HepG2 (cell line): ENCODE measurements at regions not wholly inside any gene's neighbourhood (a gene's known extent, or its start where the extent isn't known, plus 50 kb on each side); places are given as distances from the start of the nearest gene placed in this dataset.

Experiments used
- ATAC-seq: fragments of 200-7000 bp; cut with Tn5 transposase; 3 replicates; pipeline ENCODE4 v1.9.1; 2020; ENCODE audit warnings: mild to moderate bottlenecking, moderate library complexity
- BruUV-seq: library from RNA; stranded (reverse); fragments of 400-500 nt; replicated peaks from 2 replicates; lab custom pipeline; 2021; lab: Mats Ljungman, UMichigan
- CTCF ChIA-PET: fragments of 300-600 bp; formaldehyde crosslinking; extraction: SDS; loops from one replicate; lab custom pipeline; 2021; ENCODE audit warnings: low total read pairs, inconsistent platforms, low intra/inter-chr PET ratio; lab: Yijun Ruan, JAX
- POLR2A ChIA-PET: fragments of 350-600 bp; sonication (Branson Sonifier 250); formaldehyde crosslinking; loops from one replicate; lab custom pipeline; 2020; ENCODE audit warnings: antibody characterized with exemption, inconsistent platforms; lab: Yijun Ruan, JAX
- DNase-seq: peaks from one replicate; pipeline ENCODE4 v3.0.0-alpha.2; 2015; ENCODE audit warnings: low spot score
- FAIRE-seq: peaks from 3 replicates; lab custom pipeline; 2011; peaks lifted over from hg19 to GRCh38; lab: Jason Lieb, UNC
- H2AFZ ChIP-seq: one replicate; pipeline ENCODE4 v1.6.1; 2011; ENCODE audit warnings: low read length, inconsistent platforms
- H3K27ac ChIP-seq: fragments of 300-600 bp; 3 replicates; pipeline ENCODE4 v1.8.0; 2011; ENCODE audit warnings: mixed run types, mild to moderate bottlenecking, mixed read lengths, low read length, inconsistent platforms; ENCODE audit not compliant: insufficient read depth; ENCODE audit errors: extremely low read length
- H3K27me3 ChIP-seq, 2 experiments: fragments of 200-600 bp in 1 of 2; 2 replicates in 1 of 2; 3 replicates in 1 of 2; pipeline versions ENCODE4 v1.6.0 to v1.8.0; 2011; ENCODE audit warnings: low read length in 2 of 2, mild to moderate bottlenecking in 2 of 2, moderate library complexity in 2 of 2, inconsistent platforms in 1 of 2; ENCODE audit not compliant: insufficient read depth in 2 of 2, control insufficient read depth in 1 of 2
- H3K36me3 ChIP-seq, 2 experiments: fragments of 200-600 bp in 1 of 2; replicated peaks in 1 of 2; 2 replicates in 1 of 2; 3 replicates in 1 of 2; pipeline versions ENCODE4 v1.5.1 to v1.8.0; 2011; ENCODE audit warnings: low read length in 2 of 2, inconsistent platforms in 1 of 2; ENCODE audit not compliant: insufficient read depth in 2 of 2, control insufficient read depth in 1 of 2
- H3K4me1 ChIP-seq: 2 replicates; pipeline ENCODE4 v1.5.1; 2012; ENCODE audit warnings: low read length, inconsistent platforms; ENCODE audit not compliant: insufficient read depth
- H3K4me2 ChIP-seq: 2 replicates; pipeline ENCODE4 v1.6.0; 2011; ENCODE audit warnings: low read depth, low read length, inconsistent platforms
- H3K4me3 ChIP-seq, 3 experiments: fragments of 200-600 bp in 1 of 3; sonication (generic), shearing (Covaris generic) in 1 of 3; replicated peaks in 1 of 3; 2 replicates each; pipeline ENCODE4 v1.5.1; 2011 to 2016; ENCODE audit warnings: low read length in 3 of 3, inconsistent platforms in 2 of 3, low read depth in 2 of 3, mild to moderate bottlenecking in 2 of 3, control low read depth in 1 of 3, mixed read lengths in 1 of 3; ENCODE audit not compliant: insufficient read depth in 1 of 3
- H3K79me2 ChIP-seq: one replicate; pipeline ENCODE4 v1.6.1; 2011; ENCODE audit warnings: low read length, inconsistent platforms; ENCODE audit not compliant: insufficient read depth
- H3K9ac ChIP-seq: 2 replicates; pipeline ENCODE4 v1.6.0; 2011; ENCODE audit warnings: mild to moderate bottlenecking, low read depth, low read length, inconsistent platforms; ENCODE audit not compliant: insufficient read depth
- H3K9me3 ChIP-seq: 2 replicates; pipeline ENCODE4 v1.5.1; 2012; ENCODE audit warnings: mild to moderate bottlenecking, low read length
- H4K20me1 ChIP-seq: 2 replicates; pipeline ENCODE4 v1.6.0; 2011; ENCODE audit warnings: inconsistent platforms, mild to moderate bottlenecking, low read length, moderate library complexity; ENCODE audit not compliant: insufficient read depth
- AGO2 ChIP-seq: fragments of 200-400 bp; formaldehyde crosslinking; optimal IDR thresholded peaks from 2 replicates; pipeline ENCODE3; 2017; ENCODE audit warnings: mild to moderate bottlenecking, low read depth, low read length, moderate library complexity
- ATF4 ChIP-seq, 2 experiments: fragments of 450-650 bp in 1 of 2; sonication (generic) in 1 of 2; formaldehyde crosslinking; IDR thresholded peaks; 2 replicates each; pipeline versions ENCODE4 v1.5.0 to v1.8.0; 2020 to 2022; ENCODE audit warnings: mild to moderate bottlenecking in 1 of 2, missing genetic modification reagents in 1 of 2
- DPF2 ChIP-seq: sonication (generic); formaldehyde crosslinking; IDR thresholded peaks from 2 replicates; pipeline ENCODE4 v1.4.0; 2020; ENCODE audit warnings: mild to moderate bottlenecking, low read depth, missing genetic modification reagents, borderline replicate concordance
- HINFP ChIP-seq: sonication (generic); formaldehyde crosslinking; IDR thresholded peaks from 2 replicates; pipeline ENCODE4 v1.4.0; 2020; ENCODE audit warnings: low read depth, mild to moderate bottlenecking, missing genetic modification reagents
- KMT2A ChIP-seq: sonication (generic); formaldehyde crosslinking; IDR thresholded peaks from 2 replicates; pipeline ENCODE4 v1.4.0; 2020; ENCODE audit warnings: missing genetic modification reagents
- MAFK ChIP-seq, 2 experiments: IDR thresholded peaks in 1 of 2; conservative IDR thresholded peaks in 1 of 2; 2 replicates each; pipeline ENCODE4 v1.6.1; 2011; ENCODE audit warnings: improper control_type of control experiment in 2 of 2, low read length in 2 of 2
- MBNL3 ChIP-seq: fragments of 250-450 bp; sonication (Bioruptor Pico); conservative IDR thresholded peaks from 2 replicates; pipeline ENCODE4 v1.8.0; 2022; ENCODE audit warnings: mild to moderate bottlenecking, inconsistent platforms
- NFKBIZ ChIP-seq: IDR thresholded peaks from 2 replicates; pipeline ENCODE4 v1.6.1; 2018; ENCODE audit warnings: missing genetic modification reagents, missing compliant biosample characterization
- POLR2AphosphoS2 ChIP-seq: IDR thresholded peaks from 2 replicates; pipeline ENCODE4 v1.6.1; 2011; ENCODE audit warnings: low read depth, low read length, improper control_type of control experiment
- RAD51 ChIP-seq: fragments of 450-650 bp; IDR thresholded peaks from 2 replicates; pipeline ENCODE4 v1.6.1; 2016; ENCODE audit warnings: borderline replicate concordance
- RFX5 ChIP-seq: IDR thresholded peaks from 2 replicates; pipeline ENCODE4 v1.6.1; 2011; ENCODE audit warnings: low read depth, low read length, improper control_type of control experiment
- RFXANK ChIP-seq: IDR thresholded peaks from 2 replicates; pipeline ENCODE4 v1.6.1; 2016
- RFXAP ChIP-seq: sonication (generic); formaldehyde crosslinking; IDR thresholded peaks from 2 replicates; pipeline ENCODE4 v1.4.0; 2020; ENCODE audit warnings: missing genetic modification reagents, borderline replicate concordance
- TOPORS ChIP-seq: sonication (generic); formaldehyde crosslinking; IDR thresholded peaks from 2 replicates; pipeline ENCODE4 v1.8.0; 2023; ENCODE audit warnings: mild to moderate bottlenecking, missing genetic modification reagents
- XRCC5 ChIP-seq: fragments of 200-400 bp; formaldehyde crosslinking; optimal IDR thresholded peaks from 2 replicates; pipeline ENCODE3; 2017; ENCODE audit warnings: mild to moderate bottlenecking, low read length
- ZNF264 ChIP-seq: sonication (generic); formaldehyde crosslinking; IDR thresholded peaks from 2 replicates; pipeline ENCODE4 v1.4.0; 2020; ENCODE audit warnings: missing genetic modification reagents
- ZNF331 ChIP-seq: sonication (generic); formaldehyde crosslinking; IDR thresholded peaks from 2 replicates; pipeline ENCODE4 v1.4.0; 2020; ENCODE audit warnings: missing genetic modification reagents
- ZNF460 ChIP-seq: sonication (generic); formaldehyde crosslinking; IDR thresholded peaks from 2 replicates; pipeline ENCODE4 v1.5.1; 2020; ENCODE audit warnings: missing genetic modification reagents, mild to moderate bottlenecking, borderline replicate concordance
- ZNF501 ChIP-seq: sonication (generic); formaldehyde crosslinking; IDR thresholded peaks from 2 replicates; pipeline ENCODE4 v1.5.1; 2020; ENCODE audit warnings: mild to moderate bottlenecking, moderate library complexity, missing genetic modification reagents
- ZNF780A ChIP-seq: sonication (generic); formaldehyde crosslinking; IDR thresholded peaks from 2 replicates; pipeline ENCODE4 v1.8.0; 2022; ENCODE audit warnings: mild to moderate bottlenecking, missing genetic modification reagents, moderate library complexity
- ZNF790 ChIP-seq: sonication (generic); formaldehyde crosslinking; IDR thresholded peaks from 2 replicates; pipeline ENCODE4 v1.8.0; 2022; ENCODE audit warnings: missing genetic modification reagents, mild to moderate bottlenecking, borderline replicate concordance
- ZSCAN20 ChIP-seq: sonication (generic); formaldehyde crosslinking; IDR thresholded peaks from 2 replicates; pipeline ENCODE4 v1.4.0; 2020; ENCODE audit warnings: missing genetic modification reagents, mild to moderate bottlenecking, borderline replicate concordance
- WGBS: methylation state at CpG from one replicate; pipeline ENCODE4 v1.1.6; 2017; ENCODE audit warnings: low lambda C conversion rate; 5-methylcytosine and 5-hydroxymethylcytosine counted together
- in situ Hi-C: cut with HindIII; loops from 2 replicates; pipeline ENCODE4 v1.10.0; 2017; ENCODE audit warnings: low pct_unique_long_range_greater_than_20kb; ENCODE audit not compliant: extremely low pct_ligation_motif_present
- intact Hi-C: fragments of 100-400 bp; cut with micrococcal nuclease; formaldehyde crosslinking; loops from one replicate; pipeline ENCODE4 v1.10.0; 2022; ENCODE audit not compliant: unreplicated experiment
- TF ChIP-seq, protein P1 (sequence below): sonication (generic); formaldehyde crosslinking; IDR thresholded peaks from 2 replicates; pipeline ENCODE4 v1.4.0; 2020; ENCODE audit warnings: missing genetic modification reagents, borderline replicate concordance

DNA sequence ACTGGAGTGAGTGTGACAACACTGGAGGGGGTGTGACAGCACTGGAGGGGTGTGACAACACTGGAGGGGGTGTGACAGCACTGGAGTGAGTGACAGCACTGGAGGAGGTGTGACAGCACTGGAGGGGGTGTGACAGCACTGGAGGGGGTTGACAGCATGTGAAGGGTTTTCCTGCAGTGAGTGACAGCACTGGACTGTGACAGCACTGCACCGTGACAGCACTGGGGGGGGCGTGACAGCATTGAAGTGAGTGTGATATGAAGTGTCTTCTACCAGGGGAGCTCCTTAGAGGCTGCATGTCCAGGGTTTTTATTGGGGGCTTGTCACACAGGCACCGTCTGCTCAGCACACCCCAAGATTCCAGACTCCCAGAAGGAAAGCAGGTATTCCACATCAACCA is 274.8 kb downstream of the TEX29 start (continued):
- no peak for TF ChIP-seq HINFP (CRISPR knock-in tag)
- TF ChIP-seq DPF2 (CRISPR knock-in tag), result no peak
- no peak for TF ChIP-seq ZSCAN20 (CRISPR knock-in tag)
- no peak for TF ChIP-seq RFXANK (CRISPR knock-in tag)
- no peak for TF ChIP-seq RFX5
- no peak for TF ChIP-seq AGO2
- TF ChIP-seq, all 625 proteins: peak for 0

- ATAC-seq (no peak; the same call in 2 of the 3 replicates), DNase-seq (no peak), FAIRE-seq (no peak)
- H4K20me1 ChIP-seq, result no peaks in the 10 kb centered on the region
- WGBS, result 11% methylated on average over 11 of the region's 11 CpGs
- no peak overlapping the region for H3K9ac ChIP-seq
- no peak overlapping the region for H2AFZ ChIP-seq
- H3K4me1 ChIP-seq, result no peaks in the 10 kb centered on the region
- H3K27me3 ChIP-seq, result peaks cover 0 to 14% of the 10 kb centered on the region in 2 experiments; a peak in 1 of 5 replicates
- intact Hi-C loops (no loop called here), in situ Hi-C loops (no loop called here)
- CTCF ChIA-PET, result no interaction called here
- POLR2A ChIA-PET, result no interaction called here
- no TSS peak for BruUV-seq
- no peaks in the 10 kb centered on the region for H3K9me3 ChIP-seq
- no peaks in the 10 kb centered on the region for H3K79me2 ChIP-seq
- H3K27ac ChIP-seq, result no peak overlapping the region
- no peaks in the 10 kb centered on the region for H3K36me3 ChIP-seq
- H3K4me2 ChIP-seq, result no peak overlapping the region
- no peak overlapping the region for H3K4me3 ChIP-seq
- TF ChIP-seq KMT2A (CRISPR knock-in tag), result no peak
- no peak for TF ChIP-seq ZNF331
- no peak for TF ChIP-seq ZNF460 (CRISPR knock-in tag)
- TF ChIP-seq ZNF264, result no peak
- no peak for TF ChIP-seq ZNF501 (CRISPR knock-in tag)
- no peak for TF ChIP-seq ZNF790 (CRISPR knock-in tag)
- TF ChIP-seq RFXAP (CRISPR knock-in tag), result no peak
- TF ChIP-seq TOPORS (CRISPR knock-in tag), result no peak
- TF ChIP-seq MAFK (conservative IDR thresholded peaks at IDR 0.05 in 1 of 2, IDR thresholded peaks at IDR 0.05 in 1 of 2; ENCODE audit: low read length in 2 of 2), result no peak
- no peak for TF ChIP-seq MBNL3 (CRISPR knock-in tag)
- no peak for TF ChIP-seq ZNF780A (CRISPR knock-in tag)
- TF ChIP-seq, protein P1, sequence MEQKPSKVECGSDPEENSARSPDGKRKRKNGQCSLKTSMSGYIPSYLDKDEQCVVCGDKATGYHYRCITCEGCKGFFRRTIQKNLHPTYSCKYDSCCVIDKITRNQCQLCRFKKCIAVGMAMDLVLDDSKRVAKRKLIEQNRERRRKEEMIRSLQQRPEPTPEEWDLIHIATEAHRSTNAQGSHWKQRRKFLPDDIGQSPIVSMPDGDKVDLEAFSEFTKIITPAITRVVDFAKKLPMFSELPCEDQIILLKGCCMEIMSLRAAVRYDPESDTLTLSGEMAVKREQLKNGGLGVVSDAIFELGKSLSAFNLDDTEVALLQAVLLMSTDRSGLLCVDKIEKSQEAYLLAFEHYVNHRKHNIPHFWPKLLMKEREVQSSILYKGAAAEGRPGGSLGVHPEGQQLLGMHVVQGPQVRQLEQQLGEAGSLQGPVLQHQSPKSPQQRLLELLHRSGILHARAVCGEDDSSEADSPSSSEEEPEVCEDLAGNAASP (CRISPR knock-in tag), result no peak
- no peak for TF ChIP-seq ATF4 (CRISPR knock-in tag; IDR thresholded peaks at IDR 0.05)
- no peak for TF ChIP-seq XRCC5
- no peak for TF ChIP-seq RAD51
- no peak for TF ChIP-seq NFKBIZ (CRISPR knock-in tag)
- TF ChIP-seq POLR2AphosphoS2, result no peak
These were observed 275.3 kb downstream of the TEX29 start for GRCh38 chr13:111595791-111596190.
